ENCODE measurements at regions not wholly inside any gene's neighbourhood (a gene's known extent, or its start where the extent isn't known, plus 50 kb on each side); places are given as distances from the start of the nearest gene placed in this dataset.

DNA sequence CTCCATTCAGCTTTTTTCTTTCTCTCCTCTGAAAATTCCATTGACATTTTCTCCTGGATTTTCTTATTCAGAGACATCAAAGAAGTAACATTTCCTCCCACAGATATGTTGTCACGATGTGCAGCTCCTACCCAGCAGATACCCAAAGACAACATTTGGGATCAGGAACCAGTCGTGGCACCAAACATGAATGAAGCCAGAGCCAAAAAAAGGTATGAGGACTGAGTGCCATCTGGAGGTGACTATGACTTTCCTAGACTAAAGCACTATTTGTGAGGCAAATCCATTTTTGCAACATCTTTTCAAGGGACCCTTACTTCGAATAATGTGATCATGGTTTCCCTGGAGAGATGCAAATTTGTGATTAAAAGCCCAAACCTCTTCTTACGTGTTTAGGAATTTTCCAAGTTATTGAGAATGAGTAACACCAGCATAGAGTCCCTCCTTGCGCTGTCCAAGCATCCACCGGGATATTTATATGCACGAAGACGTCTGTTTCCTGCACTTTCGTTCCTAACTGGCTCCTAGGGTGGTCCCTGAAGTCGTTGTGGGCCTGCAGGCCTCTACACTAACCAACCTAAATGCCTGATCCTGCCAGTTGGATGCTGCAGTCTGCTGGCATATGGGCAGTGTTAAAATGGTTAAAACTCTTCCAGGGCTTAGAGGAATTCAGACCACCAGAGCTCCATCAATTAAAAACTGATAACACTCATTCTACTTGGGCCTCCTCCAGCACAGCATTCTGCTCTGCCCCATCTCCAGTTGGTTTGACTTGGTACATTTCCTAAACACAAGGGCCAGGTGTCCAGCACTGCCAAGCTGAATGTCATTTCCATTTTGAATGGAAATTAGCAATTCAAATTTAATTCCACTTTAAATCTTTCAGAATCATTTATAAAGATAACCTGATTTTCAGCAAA is 256.6 kb downstream of the C6orf118 start:
- TF ChIP-seq TAF1 (IDR thresholded peaks at IDR 0.05; ENCODE audit: borderline replicate concordance, insufficient read depth, low read length) (no peak), POLR2AphosphoS5 (IDR thresholded peaks at IDR 0.05; ENCODE audit: low read depth, low read length) (no peak), SIN3A (IDR thresholded peaks at IDR 0.05; ENCODE audit: borderline replicate concordance, insufficient read depth, low read length) (no peak), FOXP2 (optimal IDR thresholded peaks at IDR 0.05; ENCODE audit: borderline replicate concordance, extremely low read depth, extremely low read length, insufficient read depth) (no peak)
- TF ChIP-seq, protein P1, sequence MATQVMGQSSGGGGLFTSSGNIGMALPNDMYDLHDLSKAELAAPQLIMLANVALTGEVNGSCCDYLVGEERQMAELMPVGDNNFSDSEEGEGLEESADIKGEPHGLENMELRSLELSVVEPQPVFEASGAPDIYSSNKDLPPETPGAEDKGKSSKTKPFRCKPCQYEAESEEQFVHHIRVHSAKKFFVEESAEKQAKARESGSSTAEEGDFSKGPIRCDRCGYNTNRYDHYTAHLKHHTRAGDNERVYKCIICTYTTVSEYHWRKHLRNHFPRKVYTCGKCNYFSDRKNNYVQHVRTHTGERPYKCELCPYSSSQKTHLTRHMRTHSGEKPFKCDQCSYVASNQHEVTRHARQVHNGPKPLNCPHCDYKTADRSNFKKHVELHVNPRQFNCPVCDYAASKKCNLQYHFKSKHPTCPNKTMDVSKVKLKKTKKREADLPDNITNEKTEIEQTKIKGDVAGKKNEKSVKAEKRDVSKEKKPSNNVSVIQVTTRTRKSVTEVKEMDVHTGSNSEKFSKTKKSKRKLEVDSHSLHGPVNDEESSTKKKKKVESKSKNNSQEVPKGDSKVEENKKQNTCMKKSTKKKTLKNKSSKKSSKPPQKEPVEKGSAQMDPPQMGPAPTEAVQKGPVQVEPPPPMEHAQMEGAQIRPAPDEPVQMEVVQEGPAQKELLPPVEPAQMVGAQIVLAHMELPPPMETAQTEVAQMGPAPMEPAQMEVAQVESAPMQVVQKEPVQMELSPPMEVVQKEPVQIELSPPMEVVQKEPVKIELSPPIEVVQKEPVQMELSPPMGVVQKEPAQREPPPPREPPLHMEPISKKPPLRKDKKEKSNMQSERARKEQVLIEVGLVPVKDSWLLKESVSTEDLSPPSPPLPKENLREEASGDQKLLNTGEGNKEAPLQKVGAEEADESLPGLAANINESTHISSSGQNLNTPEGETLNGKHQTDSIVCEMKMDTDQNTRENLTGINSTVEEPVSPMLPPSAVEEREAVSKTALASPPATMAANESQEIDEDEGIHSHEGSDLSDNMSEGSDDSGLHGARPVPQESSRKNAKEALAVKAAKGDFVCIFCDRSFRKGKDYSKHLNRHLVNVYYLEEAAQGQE (IDR thresholded peaks at IDR 0.05; ENCODE audit: insufficient read depth in 1 of 2, low read depth in 2 of 2, low read length in 2 of 2), result no peak
